ENCODE measurements at regions not wholly inside any gene's neighbourhood (a gene's known extent, or its start where the extent isn't known, plus 50 kb on each side); places are given as distances from the start of the nearest gene placed in this dataset.

GRCh38 chr1:229139331-229140118 is 131.4 kb upstream of the RAB4A start:
- no peak for TF ChIP-seq POLR2A (IDR thresholded peaks at IDR 0.05; ENCODE audit: low read depth, low read length)
- no peak for TF ChIP-seq POLR2AphosphoS5 (IDR thresholded peaks at IDR 0.05; ENCODE audit: low read depth, low read length)
- TF ChIP-seq POU2F2 (IDR thresholded peaks at IDR 0.05; ENCODE audit: low read depth, low read length), result no peak
- no peak for TF ChIP-seq PAX5 (IDR thresholded peaks at IDR 0.05; ENCODE audit: insufficient read depth, low read length, severe bottlenecking)
- no peak for TF ChIP-seq TAF1 (IDR thresholded peaks at IDR 0.05; ENCODE audit: low read depth, low read length)
- TF ChIP-seq SPI1 (IDR thresholded peaks at IDR 0.05; ENCODE audit: low read depth, low read length), result no peak

Data from GM12891 (cell line).